GM21737 (cell line): ENCODE measurements at regions not wholly inside any gene's neighbourhood (a gene's known extent, or its start where the extent isn't known, plus 50 kb on each side); places are given as distances from the start of the nearest gene placed in this dataset.
"Not testable (repeated sequence)": the region's sequence is repeated elsewhere in the genome, so short reads cannot be mapped to it uniquely, and the experiment has no call there.

Experiments
- ATAC-seq: cut with Tn5 transposase; IDR thresholded peaks from one replicate; pipeline ENCODE4 v1.9.1; 2021; ENCODE audit warnings: mild to moderate bottlenecking, moderate library complexity; ENCODE audit not compliant: unreplicated experiment

DNA sequence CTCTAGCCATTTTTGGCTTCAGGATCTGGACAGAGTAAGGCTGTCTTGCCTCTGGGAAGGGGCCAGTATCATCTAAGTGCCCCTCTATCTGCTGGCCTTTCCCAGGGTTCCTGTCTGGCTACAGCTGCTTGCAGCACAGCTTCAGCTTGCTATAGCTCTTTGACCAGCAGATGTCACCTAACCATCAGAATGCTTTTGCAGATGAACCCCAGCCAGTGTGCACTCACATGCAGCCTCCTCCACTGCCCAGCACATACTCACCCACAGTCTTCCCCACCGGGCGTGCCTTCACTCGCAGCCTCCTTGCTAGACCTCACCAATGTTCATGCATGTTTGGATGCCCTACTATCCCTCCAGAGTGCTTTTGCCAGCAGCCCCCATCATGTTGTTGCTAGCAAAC is 769.0 kb downstream of the BRINP3 start:
- no peak for ATAC-seq

DNA sequence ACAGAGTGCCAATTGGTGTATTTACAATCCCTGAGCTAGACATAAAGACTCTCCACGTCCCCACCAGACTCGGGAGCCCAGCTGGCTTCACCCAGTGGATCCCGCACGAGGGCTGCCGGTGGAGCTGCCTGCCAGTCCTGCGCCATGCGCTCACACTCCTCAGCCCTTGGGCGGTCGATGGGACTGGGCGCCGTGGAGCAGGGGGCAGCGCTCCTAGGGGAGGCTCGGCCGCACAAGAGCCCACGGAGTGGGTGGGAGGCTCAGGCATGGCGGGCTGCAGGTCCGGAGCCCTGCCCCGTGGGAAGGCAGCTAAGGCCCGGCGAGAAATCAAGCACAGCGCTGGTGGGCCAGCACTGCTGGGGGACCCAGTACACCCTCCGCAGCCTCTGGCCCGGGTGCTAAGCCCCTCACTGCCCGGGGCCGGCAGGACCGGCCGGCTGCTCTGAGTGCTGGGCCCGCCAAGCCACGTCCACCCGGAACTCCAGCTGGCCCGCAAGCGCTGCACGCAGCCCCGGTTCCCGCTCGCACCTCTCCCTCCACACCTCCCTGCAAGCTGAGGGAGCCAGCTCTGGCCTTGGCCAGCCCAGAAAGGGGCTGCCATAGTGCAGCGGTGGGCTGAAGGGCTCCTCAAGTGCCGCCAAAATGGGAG is 759.4 kb downstream of the BRINP3 start:
- not testable (repeated sequence) for ATAC-seq

DNA sequence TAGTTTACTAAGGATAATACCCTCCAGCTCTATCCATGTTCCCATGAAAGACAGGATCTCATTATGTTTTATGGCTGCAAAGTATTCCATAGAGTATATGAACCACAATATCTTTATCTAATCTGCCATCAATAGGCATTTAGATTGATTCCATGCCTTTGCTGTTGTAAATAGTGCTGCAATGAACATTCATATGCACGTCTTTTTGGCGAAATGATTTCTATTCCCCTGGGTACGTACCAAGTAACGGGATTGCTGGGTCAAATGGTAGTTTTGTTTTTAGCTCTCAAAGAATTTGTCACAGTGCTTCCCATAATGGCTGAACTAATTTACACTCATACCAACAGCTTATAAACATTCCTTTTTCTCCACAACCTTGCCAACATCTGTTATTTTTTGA is 750.9 kb downstream of the BRINP3 start:
- ATAC-seq = no peak

DNA sequence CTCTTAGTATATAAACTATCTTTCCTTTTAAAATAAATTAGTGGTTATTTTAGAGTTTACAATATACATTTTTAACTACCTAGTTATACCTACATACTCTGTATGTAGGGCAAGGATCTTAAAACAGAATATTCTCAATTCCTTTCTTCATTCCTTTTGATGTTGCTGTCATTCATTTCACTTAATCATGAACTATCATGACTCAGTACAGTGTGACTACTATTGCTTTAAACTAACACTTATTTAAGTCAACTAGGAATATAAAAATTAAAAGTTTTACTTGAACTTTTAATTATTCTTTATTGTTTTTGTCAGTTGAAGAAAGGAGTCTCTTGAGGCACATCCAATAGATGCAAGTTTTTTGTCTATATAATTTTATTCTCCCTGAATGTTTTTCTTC is 726.4 kb downstream of the BRINP3 start:
- no peak for ATAC-seq

DNA sequence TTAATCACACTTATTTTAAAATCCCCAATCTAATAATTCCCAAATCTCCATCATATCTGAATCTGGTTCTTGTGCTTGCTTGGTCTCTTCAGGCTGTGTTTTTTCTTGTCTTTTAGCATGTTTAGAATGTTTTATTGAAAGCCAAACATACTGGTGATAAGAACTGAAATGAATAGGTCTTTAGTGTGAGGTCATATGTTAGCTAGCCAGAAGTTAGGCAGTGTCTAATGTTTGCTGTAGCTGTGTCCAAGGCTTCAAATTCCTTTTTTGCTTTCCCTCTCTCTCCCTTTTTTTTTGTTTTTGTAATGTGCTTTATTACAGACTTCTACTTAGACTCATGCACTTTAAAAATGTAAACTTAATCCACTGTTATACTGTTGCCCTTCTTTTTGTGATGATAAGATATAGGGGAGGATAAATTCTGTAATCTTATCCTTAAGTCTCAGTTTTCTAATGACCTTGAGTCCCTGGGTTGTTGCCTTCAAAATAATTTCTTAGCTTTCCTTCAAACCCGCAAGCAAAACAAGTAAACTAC is 725.1 kb downstream of the BRINP3 start:
- no peak for ATAC-seq

DNA sequence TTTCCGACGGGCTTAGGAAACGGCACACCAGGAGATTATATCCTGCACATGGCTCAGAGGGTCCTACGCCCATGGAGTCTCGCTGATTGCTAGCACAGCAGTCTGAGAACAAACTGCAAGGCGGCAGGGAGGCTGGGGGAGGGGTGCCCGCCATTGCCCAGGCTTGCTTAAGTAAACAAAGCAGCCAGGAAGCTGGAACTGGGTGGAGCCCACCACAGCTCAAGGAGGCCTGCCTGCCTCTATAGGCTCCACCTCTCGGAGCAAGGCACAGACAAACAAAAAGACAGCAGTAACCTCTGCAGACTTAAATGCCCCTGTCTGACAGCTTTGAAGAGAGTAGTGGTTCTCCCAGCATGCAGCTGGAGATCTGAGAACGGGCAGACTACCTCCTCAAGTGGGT is 722.6 kb downstream of the BRINP3 start:
- not testable (repeated sequence) for ATAC-seq

DNA sequence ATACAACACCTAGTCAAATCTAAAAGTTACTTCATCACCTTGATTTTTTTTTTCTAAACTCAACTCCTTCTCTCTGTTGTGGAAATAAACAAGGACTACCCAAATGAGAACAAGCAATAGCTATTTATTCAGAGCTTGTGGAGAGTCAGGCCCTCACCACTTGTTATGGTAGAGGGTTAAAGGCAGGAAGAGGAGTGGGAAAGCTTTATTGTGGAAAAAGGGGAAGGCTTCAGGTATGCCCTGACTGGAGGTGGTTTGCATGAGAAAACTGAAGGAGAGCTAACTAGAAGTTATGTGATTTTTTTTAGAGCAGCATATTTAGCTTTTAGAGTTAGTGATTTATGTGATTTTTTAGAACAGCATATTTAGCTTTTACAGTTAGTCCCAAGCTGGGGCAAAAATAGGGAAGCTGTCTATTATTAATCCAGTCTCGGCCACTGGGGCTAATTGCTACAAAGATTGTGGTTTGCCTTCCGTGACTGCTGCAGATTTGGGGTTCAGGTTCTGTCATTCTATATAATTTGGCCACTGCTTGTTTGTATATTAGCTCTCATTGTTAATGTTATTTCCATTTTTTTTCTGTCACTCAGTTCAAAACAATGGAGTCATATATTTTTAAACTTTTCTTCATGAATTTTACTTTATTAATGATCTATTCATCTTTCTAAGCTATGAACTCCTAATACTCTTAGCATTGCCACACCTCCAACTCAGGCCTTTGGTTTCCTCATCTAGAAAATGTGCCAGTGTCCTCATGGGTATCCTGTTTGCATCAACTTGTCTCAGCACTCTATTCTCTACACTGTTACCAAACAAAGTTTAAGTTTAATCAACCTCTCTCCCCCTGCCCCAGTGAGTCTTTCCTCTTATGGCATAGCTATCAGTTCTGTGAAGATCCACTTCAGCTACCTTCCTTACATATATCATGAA is 713.0 kb downstream of the BRINP3 start:
- no peak for ATAC-seq

DNA sequence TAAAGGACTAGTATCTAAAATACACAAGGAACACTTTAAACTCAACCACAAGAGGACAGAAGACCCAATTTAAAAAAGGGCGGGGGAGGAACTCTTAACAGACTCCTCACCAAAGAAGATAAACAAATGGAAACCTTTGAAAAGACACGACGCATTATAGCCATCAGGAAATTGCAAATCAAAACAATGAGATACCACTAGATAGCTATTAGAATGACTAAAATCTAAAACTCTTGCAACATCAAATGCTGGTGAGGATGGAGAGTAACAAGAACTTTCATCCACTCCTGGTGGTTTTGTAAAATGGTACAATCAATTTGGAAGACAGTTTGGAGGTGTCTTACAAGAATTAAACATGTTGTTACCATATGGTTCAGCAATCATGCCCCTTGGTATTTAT is 708.2 kb downstream of the BRINP3 start:
- no peak for ATAC-seq

DNA sequence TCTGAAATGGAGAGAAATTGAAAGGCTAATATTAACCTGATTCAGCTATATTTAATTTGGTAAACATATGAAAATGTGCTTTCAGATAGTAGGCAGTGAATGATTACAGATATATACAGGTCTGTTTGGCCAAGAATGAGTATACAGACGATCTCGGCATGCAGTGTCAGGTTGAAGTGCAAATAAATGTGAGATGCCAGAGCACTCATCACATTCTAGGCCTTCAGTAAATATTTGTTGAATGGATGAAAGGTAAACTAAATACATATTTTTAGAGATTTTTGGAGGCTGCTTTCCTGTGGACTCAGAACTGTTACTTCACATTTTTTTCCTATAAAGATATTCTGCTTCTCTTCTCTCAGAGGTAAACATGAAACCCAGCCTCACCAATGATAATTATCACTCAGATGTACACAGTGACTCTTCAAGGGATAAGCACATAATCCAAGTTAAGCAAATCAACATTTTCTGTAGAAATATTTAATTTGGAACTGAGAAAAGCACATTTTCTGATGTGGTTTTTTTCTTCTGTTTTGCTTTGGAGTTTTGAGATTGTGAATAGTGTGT is 702.9 kb downstream of the BRINP3 start:
- ATAC-seq = no peak

DNA sequence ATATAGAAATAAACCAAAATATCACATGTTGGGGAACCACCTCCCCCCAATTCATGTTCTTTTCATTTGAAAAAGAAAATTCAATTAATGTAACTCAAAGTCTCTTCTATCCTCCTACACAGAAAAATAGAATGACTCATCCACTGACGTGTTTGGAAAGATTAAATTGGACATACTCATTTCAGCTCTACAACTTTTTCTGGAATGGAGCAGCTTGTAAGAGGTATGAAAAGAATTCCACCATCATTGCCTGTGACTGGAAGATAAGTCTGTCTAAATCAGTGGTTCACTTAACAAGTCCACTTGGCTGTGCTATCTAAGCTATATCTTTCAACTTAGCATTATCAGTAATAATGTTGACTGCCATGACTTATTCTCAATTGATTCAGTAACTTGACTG is 702.3 kb downstream of the BRINP3 start:
- ATAC-seq = no peak

DNA sequence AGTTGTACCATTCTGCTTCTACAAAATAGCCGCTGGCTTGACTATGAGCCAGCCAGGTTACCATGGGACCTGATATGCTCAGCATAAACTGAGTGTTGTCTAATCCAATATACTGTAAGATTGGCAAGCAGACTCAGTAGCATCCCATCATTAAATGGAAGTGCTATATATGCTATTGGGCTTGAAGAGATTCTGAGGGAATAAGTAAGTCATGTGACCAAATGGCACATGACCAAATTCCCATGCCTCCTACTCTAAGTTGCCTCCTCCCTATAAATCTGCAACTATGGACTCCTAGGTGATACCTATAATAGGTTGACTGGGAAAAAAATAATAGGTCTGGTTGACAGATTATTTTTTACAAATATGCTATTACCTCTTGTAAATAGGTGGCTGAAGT is 698.6 kb downstream of the BRINP3 start:
- ATAC-seq = no peak

DNA sequence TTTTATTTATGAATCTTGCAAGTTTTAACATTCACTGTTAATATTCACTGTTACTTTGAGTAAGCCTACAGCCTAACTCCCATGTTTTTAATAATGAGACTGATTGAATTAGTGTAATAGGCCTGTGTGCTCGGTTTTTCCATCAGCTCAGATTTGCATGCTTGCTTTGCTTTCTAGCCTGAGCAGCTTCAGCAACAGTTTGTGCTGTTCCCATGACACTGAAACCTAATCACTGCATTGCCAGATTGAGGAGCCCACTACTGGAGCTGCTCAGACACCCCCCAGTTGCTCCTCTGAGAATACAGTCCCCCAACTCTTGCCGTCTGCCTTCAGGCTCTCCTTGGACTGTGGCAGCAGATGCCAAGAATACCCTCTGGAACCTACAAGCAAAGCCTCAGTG is 695.4 kb downstream of the BRINP3 start:
- no peak for ATAC-seq

DNA sequence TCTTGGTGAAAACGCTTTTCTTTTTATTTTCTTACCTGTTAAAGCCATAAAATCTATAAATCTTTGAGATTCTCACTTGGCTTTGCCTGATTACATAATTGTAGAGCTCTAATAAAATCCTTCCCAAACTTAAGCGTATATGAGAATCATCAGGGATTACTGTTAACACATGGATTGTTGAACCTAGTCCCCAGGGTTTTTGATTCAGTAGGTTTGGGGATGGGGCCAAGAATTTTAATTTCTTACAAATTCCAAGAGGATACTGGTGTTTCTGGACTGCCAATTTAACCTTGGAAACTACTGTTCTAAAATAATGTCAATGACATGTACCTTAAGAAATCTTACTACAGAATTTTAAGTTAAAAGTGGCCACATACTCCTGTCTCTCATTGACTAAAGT is 694.2 kb downstream of the BRINP3 start:
- no peak for ATAC-seq

DNA sequence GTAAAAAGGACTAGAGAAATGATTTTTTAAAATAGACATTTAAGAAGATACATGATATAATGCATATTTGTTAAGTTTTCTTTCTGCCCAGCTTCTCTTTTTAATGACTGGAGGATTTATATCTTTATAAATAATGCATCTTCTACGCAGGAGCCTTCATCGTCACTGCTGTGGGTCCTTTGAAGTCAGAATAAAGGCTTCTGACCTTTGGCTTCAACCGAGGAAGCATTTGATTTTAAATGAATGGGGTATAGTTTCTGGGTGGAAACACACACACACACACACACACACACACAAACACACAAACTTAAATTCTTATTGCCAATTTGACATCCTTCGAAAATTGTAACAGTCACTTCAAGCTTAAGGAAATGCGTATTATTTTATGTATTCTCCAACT is 690.9 kb downstream of the BRINP3 start:
- ATAC-seq = no peak

DNA sequence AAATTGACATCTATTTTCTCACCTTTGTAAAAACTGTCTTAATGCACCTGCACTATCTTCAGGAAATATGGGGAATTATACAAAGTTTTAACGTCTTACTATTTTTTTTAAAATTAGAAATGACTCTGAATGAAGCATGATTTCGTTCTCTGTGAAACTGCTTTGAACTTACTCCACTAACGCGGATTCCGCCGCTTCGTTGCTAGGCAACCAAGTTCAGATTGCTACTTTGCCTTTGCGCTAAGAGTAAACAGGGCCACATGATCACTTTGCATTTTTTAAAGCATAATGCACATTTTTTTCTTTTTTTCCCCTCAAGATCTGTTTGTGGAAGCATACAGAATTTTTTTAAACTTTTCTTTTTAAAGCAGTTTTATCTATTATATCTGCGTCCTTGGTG is 690.5 kb downstream of the BRINP3 start:
- ATAC-seq = no peak

DNA sequence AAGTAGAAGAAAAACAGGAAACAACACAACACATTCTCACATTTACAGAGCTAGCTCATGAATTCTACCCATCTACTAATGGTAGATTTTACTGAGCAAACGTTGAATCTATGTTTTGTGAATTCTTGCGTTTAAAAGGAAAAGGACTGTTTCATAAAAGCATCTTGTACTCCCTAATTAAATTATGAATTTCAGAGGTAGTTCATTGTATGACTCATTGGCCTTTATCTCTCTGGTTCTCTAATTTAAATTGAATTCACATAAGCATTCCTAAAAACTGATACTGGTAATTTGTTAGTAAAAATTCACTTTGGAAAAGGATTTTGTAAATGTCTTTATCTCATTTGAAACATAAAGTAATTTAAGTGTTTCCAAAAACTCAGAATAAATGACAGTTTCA is 687.3 kb downstream of the BRINP3 start:
- ATAC-seq = no peak

DNA sequence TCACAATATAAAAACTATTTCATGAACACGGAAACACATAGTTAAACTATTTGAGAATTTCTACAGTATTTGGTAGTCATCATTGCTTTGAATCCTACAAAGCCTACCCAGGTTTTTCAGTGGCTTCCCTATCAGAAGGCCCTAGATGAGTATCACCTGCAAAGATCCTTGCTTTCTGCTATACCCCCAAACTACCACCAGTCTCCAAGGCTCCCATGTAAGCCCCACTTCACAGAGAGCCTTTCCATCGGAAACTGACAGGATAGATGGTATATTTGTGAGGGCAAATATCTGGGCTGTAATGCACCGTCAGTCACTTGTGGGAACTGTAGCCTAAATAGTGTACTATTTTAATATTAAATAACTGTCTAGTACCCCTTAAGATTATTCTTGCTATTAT is 674.3 kb downstream of the BRINP3 start:
- ATAC-seq = no peak

DNA sequence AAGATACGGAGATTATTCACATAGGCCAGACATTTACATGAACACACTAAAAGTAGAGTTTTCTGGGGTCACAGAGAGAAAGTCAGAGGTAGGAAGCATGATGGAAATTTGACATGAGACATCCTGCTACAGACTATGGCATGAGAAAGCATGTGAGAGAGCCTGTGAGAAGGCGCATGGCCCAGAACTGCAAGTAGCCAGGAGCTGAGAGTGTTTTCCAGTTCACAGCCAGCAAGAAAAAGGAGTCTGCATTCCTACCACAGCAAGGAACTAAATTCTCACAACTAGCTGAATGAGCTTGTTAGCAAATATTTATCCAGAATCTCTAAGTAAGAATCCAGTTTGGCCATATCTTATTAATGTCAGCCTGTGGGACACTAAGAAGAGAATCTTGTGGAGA is 673.3 kb downstream of the BRINP3 start:
- ATAC-seq = no peak

DNA sequence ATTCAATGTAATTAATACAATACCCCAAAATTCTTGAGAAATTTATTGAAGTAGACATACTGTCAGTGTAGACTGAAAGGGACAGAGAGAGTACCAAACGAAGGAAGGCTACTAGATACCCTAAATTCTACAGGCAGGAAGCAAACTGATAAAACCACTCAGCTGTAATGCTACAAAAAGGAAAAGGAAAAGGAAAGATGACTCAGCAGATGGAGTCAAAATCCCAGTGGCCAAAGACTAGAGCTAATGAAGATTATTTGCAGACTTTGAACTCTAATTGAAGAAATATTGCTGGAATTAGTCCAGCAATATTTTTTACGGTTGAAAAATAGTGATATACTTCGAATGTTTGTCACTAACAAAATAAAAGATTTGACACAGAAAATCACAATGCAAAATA is 671.9 kb downstream of the BRINP3 start:
- no peak for ATAC-seq

DNA sequence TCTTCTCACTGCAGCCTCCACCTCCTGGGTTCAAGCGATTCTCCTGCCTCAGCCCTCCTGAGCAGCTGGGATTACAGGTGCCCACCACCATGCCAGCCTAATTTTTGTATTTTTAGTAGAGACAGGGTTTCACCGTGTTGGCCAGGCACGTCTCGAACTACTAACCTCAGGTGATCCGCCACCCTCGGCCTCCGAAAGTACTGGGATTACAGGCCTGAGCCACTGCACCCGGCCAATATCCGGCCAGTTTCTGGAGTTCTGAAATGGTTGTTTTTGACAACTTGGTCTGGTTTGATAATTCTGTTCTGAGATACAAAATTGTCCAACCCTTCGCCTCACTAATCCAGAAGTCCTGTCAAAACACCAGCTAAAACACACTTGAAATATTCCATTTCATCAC is 667.0 kb downstream of the BRINP3 start:
- ATAC-seq = not testable (repeated sequence)

DNA sequence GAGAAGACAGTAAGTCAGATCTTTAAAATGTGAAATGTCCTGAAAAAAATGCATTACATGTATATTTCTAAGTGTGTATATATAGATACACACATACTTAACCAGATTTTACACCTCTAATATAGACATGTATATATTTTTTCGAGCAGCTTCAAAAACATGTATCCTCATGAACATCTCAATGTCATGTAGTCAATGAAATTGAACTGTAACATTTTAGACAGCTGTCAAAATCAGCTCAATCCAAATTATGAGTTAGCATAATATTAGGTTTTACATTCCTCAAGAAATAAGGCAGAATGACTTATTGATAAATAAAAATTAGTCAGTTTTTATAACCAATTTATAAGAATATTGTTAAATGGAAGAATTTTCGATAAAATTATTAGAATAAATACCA is 665.7 kb downstream of the BRINP3 start:
- no peak for ATAC-seq

DNA sequence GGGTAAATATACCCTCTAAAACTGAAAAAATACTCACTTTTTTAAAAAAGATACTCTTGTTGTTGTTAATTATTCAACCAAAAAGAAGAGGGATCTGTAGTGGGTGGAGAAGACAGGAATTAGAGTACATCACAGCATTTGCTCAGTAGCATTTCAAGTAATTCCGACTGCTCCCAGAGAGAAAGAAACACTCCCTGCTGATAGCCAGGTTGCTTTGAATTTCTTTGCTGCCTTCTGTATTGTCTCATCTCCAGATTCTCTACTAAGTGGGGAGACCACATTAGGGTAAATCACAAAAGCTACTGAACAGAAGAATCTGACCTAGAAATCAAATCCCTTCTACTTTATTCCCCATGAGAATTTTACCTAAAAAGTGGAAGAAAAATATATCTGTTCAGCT is 661.1 kb downstream of the BRINP3 start:
- no peak for ATAC-seq
